ENCODE measurements at regions not wholly inside any gene's neighbourhood (a gene's known extent, or its start where the extent isn't known, plus 50 kb on each side); places are given as distances from the start of the nearest gene placed in this dataset.

GRCh38 chr5:2530609-2531008, 220.9 kb downstream of the IRX2 start:
- no peak for ATAC-seq

GRCh38 chr5:2529371-2530092, 221.9 kb downstream of the IRX2 start:
- no peak for ATAC-seq

- no peak for ATAC-seq
These were observed 226.1 kb downstream of the IRX2 start for GRCh38 chr5:2525351-2525750.

- ATAC-seq, result no peak
These were observed 226.9 kb downstream of the IRX2 start for GRCh38 chr5:2524620-2525019.

- ATAC-seq, result peak; percentile 26
These were observed 228.3 kb downstream of the IRX2 start for GRCh38 chr5:2523180-2523579.

- no peak for ATAC-seq
These were observed 229.1 kb downstream of the IRX2 start for GRCh38 chr5:2522372-2522771.

GRCh38 chr5:2519153-2519552, 232.3 kb downstream of the IRX2 start:
- no peak for ATAC-seq

- no peak for ATAC-seq
These were observed 234.0 kb downstream of the IRX2 start for GRCh38 chr5:2517451-2517850.

GRCh38 chr5:2515180-2515764, 236.2 kb downstream of the IRX2 start:
- no peak for ATAC-seq

GRCh38 chr5:2514484-2514883, 237.0 kb downstream of the IRX2 start:
- no peak for ATAC-seq

GRCh38 chr5:2511706-2512105, 239.8 kb downstream of the IRX2 start:
- no peak for ATAC-seq

GRCh38 chr5:2511126-2511525, 240.4 kb downstream of the IRX2 start:
- ATAC-seq, result no peak

- no peak for ATAC-seq
These were observed 241.9 kb downstream of the IRX2 start for GRCh38 chr5:2509527-2509926.

- ATAC-seq, result no peak
These were observed 243.0 kb downstream of the IRX2 start for GRCh38 chr5:2508514-2508913.

- ATAC-seq, result no peak
These were observed 243.9 kb downstream of the IRX2 start for GRCh38 chr5:2507611-2508010.

- no peak for ATAC-seq
These were observed 244.9 kb downstream of the IRX2 start for GRCh38 chr5:2506603-2507002.

GRCh38 chr5:2505217-2505616, 246.3 kb downstream of the IRX2 start:
- ATAC-seq, result no peak

- ATAC-seq, result no peak
These were observed 248.4 kb downstream of the IRX2 start for GRCh38 chr5:2502970-2503594.

GRCh38 chr5:2499917-2500316, 251.6 kb downstream of the IRX2 start:
- ATAC-seq, result no peak

- ATAC-seq, result no peak
These were observed 254.6 kb downstream of the IRX2 start for GRCh38 chr5:2496891-2497290.

- no peak for ATAC-seq
These were observed 255.4 kb downstream of the IRX2 start for GRCh38 chr5:2496126-2496525.

GRCh38 chr5:2493356-2493755, 258.1 kb downstream of the IRX2 start:
- ATAC-seq, result no peak

GRCh38 chr5:2492476-2492875, 259.0 kb downstream of the IRX2 start:
- no peak for ATAC-seq

- ATAC-seq, result no peak
These were observed 259.6 kb downstream of the IRX2 start for GRCh38 chr5:2491846-2492245.
